Mucosa of rectum (tissue), 2 donors: ENCODE measurements at regions not wholly inside any gene's neighbourhood (a gene's known extent, or its start where the extent isn't known, plus 50 kb on each side); places are given as distances from the start of the nearest gene placed in this dataset.

Source experiments
- H3K27ac ChIP-seq, 2 donors: one replicate each; pipeline ENCODE4 v1.7.0; 2013; ENCODE audit warnings: inconsistent platforms in 2 of 2, low read depth in 2 of 2, low read length in 2 of 2
- H3K27me3 ChIP-seq, 2 donors: one replicate each; pipeline ENCODE4 v1.7.0; 2013; ENCODE audit warnings: low read length in 2 of 2; ENCODE audit not compliant: control insufficient read depth in 2 of 2, insufficient read depth in 2 of 2
- H3K36me3 ChIP-seq, 2 donors: one replicate each; pipeline ENCODE4 v1.7.0; 2013; ENCODE audit warnings: low read length in 2 of 2; ENCODE audit not compliant: control insufficient read depth in 2 of 2, insufficient read depth in 2 of 2
- H3K4me1 ChIP-seq, 2 donors: one replicate each; pipeline ENCODE4 v1.7.0; 2013; ENCODE audit warnings: low read length in 2 of 2, mild to moderate bottlenecking in 1 of 2; ENCODE audit not compliant: control insufficient read depth in 2 of 2, insufficient read depth in 2 of 2
- H3K4me3 ChIP-seq, 2 donors: one replicate each; pipeline ENCODE4 v1.7.0; 2013; ENCODE audit warnings: low read length in 2 of 2
- H3K9ac ChIP-seq, 2 donors: one replicate each; pipeline ENCODE4 v1.7.0; 2013; ENCODE audit warnings: low read length in 2 of 2, low read depth in 1 of 2, mild to moderate bottlenecking in 1 of 2
- H3K9me3 ChIP-seq, 2 donors: one replicate each; pipeline ENCODE4 v1.7.0; 2013; ENCODE audit warnings: low read length in 2 of 2; ENCODE audit not compliant: control insufficient read depth in 2 of 2
- donor health status: healthy.
- donor health status: Normal muscosa, but diverticular disease.

DNA sequence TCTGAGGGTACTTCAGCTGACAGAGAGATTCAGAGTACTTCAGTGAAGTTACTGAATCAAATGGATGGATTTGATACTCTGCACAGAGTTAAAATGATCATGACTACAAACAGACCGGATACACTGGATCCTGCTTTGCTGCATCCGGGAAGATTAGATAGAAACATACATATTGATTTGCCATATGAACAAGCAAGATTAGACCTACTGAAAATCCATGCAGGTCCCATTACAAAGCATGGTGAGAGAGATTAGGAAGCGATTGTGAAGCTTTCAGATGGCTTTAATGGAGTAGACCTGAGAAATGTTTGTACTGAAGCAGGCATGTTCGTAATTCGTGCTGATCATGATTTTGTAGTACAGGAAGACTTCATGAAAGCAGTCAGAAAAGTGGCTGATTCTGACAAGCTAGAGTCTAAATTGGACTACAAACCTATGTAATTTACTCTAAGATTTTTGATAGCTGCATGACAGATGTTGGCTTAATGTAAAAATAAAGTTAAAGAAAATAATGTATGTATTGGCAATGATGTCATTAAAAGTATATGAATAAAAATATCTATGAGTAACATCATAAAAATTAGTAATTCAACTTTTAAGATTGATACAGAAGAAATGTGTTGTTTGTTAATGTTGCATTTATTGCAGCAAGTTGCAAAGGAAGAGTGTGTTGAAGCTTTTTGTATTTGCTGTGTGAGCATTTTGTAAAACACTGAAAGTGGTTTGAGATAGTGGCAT lies 136.1 kb upstream of the RAP1B start:
- H3K9ac ChIP-seq: no peak overlapping the region

DNA sequence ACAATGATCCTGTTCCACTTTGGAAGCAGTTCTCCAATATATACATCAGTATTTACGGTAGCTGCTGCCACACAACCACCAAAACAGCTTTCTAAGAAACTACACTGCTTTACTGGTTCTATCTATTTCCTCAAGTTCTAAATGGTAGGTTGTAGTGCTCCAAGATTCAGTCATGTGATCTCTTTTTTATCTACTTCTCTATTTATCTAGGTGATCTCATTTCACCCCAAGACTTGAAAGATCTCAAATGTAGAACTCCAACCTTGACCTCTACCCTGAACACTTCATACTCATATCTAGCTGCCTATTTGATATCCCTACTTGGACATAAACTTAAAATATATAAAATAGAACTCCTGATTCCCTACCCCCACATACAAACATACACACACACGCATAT lies 133.9 kb upstream of the RAP1B start:
- H3K36me3 ChIP-seq: no peaks in the 10 kb centered on the region
- H3K9me3 ChIP-seq: no peaks in the 10 kb centered on the region
- no peaks in the 10 kb centered on the region for H3K27me3 ChIP-seq
- no peak overlapping the region for H3K27ac ChIP-seq
- H3K9ac ChIP-seq: no peak overlapping the region
- no peak overlapping the region for H3K4me3 ChIP-seq
- H3K4me1 ChIP-seq: no peaks in the 10 kb centered on the region

More for the DNA sequence above, 136.1 kb upstream of the RAP1B start:
- no peaks in the 10 kb centered on the region for H3K9me3 ChIP-seq
- H3K4me3 ChIP-seq: no peak overlapping the region
- no peaks in the 10 kb centered on the region for H3K27me3 ChIP-seq
- H3K36me3 ChIP-seq: no peaks in the 10 kb centered on the region
- no peaks in the 10 kb centered on the region for H3K4me1 ChIP-seq
- no peak overlapping the region for H3K27ac ChIP-seq

DNA sequence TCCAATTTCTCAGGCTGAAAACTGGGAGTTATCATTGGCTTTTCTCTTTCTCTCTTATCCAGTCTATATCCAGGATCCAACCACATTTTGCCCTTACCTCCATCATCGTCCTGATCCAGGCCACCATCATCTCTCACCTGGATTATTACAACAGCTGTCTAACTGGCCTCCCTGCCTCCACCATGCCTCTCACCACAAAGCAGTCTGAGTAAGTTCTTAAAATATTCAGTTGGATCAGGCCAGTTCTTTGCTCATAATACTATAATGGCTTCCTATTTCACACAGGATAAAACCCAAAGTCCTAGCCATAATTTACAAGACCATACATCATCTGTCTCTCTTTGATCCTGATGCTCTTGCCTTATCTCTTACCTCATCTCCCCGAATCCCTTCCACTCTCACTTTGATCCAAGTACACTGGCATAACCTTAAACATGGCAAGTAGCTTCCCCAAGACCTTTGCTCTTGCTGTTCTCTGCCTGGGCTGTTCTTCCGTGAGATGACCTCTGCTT lies 133.4 kb upstream of the RAP1B start:
- H3K36me3 ChIP-seq: no peaks in the 10 kb centered on the region
- H3K4me1 ChIP-seq: no peaks in the 10 kb centered on the region
- no peaks in the 10 kb centered on the region for H3K27me3 ChIP-seq
- H3K4me3 ChIP-seq: no peak overlapping the region
- H3K9ac ChIP-seq: no peak overlapping the region
- H3K9me3 ChIP-seq: no peaks in the 10 kb centered on the region
- H3K27ac ChIP-seq: no peak overlapping the region

DNA sequence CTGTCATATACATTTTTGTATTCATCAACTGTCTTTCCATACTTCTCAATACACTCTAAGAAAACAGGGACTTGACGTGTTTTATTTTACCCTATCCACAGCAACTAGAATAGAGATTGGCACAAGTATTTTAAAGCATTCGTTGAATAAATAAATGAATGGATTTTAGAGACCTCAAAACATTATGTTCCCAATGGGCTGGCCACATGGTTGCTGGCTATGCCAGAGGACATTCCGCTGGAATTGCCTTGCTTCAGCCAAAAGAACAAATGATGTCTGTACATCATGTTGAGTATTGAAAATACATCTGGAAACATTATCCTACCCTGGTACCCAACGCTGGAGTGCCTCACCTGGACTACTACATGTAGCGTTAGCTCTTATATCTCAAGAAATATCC lies 132.8 kb upstream of the RAP1B start:
- no peaks in the 10 kb centered on the region for H3K4me1 ChIP-seq
- H3K36me3 ChIP-seq: no peaks in the 10 kb centered on the region
- H3K27me3 ChIP-seq: no peaks in the 10 kb centered on the region
- no peak overlapping the region for H3K27ac ChIP-seq
- no peaks in the 10 kb centered on the region for H3K9me3 ChIP-seq
- no peak overlapping the region for H3K9ac ChIP-seq
- H3K4me3 ChIP-seq: no peak overlapping the region

DNA sequence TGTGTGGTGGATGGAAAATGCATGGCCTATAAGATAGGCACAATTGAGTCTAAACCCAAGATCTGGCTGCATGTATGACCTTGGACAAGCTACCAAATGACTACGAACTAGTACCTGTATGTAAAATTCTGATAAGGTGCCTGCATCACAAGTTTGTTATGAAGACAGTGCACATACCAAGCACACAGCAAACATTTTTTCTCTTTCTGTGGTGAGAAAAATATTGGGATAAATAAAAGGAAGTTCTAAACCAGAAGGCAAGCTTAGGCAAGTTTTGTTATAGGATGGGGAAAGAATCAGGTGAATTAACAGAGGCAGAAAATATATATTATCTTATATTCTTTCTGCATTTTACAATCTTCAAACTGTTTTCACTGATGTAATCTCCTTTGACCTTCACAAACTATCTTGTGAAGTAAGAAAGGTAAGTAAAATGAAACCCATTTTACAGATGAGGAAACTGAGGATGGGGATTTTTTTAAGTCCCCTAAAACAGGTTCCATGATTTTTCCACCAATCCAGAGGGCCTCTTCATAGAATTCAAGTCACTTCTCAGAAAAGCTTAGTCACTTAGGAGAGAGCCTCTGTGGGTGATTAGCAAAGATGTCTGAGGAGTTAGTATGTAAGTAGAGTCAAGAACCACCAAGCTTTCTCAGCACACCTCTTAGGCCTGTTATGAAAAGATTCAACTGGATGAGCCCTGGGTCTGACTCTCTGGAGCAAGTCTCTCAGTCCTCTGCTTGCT lies 132.0 kb upstream of the RAP1B start:
- H3K9me3 ChIP-seq: no peaks in the 10 kb centered on the region
- no peaks in the 10 kb centered on the region for H3K36me3 ChIP-seq
- H3K27ac ChIP-seq: no peak overlapping the region
- no peak overlapping the region for H3K9ac ChIP-seq
- H3K4me1 ChIP-seq: no peaks in the 10 kb centered on the region
- H3K27me3 ChIP-seq: no peaks in the 10 kb centered on the region
- H3K4me3 ChIP-seq: no peak overlapping the region

DNA sequence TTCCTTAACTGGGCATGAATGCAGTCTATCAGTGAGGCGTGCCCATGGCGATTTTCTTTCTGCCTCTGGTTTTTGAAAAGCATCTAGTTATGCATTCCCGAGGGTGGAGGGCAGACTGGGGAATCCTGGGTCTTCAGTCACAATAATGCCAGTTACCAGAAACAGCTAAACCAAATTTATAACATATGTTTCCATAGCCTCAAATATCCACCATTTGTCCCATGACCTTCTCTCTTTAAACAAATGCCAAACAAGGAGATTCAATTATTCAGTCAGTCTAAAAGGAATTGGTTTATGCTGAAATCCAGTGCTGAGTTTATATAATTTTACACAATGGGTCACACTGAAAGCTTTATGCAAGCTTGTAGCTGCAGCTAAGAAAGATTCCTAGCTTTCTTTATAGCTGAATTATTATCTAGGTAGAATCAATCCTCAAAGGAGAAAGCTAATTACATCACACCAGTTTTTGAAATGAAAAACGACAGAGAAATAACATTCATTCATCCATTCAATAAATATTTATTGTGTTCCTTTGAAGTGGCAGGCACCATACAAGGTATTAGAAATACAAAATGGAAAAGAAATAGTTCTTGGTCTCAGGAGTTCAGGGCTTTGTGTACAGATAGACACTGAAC lies 131.3 kb upstream of the RAP1B start:
- no peak overlapping the region for H3K4me3 ChIP-seq
- H3K27ac ChIP-seq: no peak overlapping the region
- no peak overlapping the region for H3K9ac ChIP-seq
- H3K4me1 ChIP-seq: no peaks in the 10 kb centered on the region
- H3K36me3 ChIP-seq: no peaks in the 10 kb centered on the region
- H3K9me3 ChIP-seq: no peaks in the 10 kb centered on the region
- no peaks in the 10 kb centered on the region for H3K27me3 ChIP-seq

DNA sequence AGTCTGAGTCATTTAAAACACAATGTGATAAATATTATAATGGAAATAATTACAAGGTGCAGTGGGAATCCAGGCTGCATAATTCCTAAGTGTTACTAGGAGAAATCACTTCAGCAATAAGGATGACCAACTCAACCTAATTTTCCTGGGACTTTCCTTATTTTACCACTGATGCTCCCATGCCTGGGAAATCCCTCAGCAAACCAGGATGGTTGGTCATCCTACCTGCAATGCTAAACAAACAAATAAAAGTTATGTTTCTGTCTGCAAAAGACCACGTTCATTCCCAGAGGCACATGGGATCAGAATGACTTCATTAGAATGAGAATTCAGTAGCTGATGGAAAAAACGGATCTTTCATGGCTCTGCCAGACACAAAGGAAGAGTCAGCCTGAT lies 130.8 kb upstream of the RAP1B start:
- no peak overlapping the region for H3K27ac ChIP-seq
- no peaks in the 10 kb centered on the region for H3K9me3 ChIP-seq
- H3K27me3 ChIP-seq: no peaks in the 10 kb centered on the region
- no peak overlapping the region for H3K4me3 ChIP-seq
- H3K4me1 ChIP-seq: no peaks in the 10 kb centered on the region
- H3K36me3 ChIP-seq: no peaks in the 10 kb centered on the region
- H3K9ac ChIP-seq: no peak overlapping the region

DNA sequence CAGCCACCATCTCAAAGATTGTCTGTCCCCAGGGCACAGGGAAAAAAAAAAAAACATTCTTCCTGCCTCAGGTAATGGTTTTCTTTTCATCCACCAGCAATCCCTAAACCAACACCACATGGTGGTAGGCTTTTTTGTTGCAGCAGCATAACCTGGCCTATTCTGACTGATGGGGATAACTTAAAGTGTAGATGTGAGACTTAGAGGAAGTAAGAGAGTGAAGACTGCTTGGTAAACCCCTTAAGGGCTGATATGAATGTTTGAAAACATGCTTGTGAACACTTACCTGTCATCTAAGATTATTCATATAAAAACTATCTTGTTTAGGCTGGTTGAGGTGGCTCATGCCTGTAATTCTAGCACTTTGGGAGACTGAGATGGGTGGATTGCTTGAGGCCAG lies 130.2 kb upstream of the RAP1B start:
- Histone ChIP-seq H3K27me3 (no peaks in the 10 kb centered on the region), H3K9me3 (no peaks in the 10 kb centered on the region), H3K4me3 (no peak overlapping the region), H3K4me1 (no peaks in the 10 kb centered on the region), H3K27ac (peak overlapping the region; percentile 3 to 32), H3K36me3 (no peaks in the 10 kb centered on the region), H3K9ac (no peak overlapping the region)

DNA sequence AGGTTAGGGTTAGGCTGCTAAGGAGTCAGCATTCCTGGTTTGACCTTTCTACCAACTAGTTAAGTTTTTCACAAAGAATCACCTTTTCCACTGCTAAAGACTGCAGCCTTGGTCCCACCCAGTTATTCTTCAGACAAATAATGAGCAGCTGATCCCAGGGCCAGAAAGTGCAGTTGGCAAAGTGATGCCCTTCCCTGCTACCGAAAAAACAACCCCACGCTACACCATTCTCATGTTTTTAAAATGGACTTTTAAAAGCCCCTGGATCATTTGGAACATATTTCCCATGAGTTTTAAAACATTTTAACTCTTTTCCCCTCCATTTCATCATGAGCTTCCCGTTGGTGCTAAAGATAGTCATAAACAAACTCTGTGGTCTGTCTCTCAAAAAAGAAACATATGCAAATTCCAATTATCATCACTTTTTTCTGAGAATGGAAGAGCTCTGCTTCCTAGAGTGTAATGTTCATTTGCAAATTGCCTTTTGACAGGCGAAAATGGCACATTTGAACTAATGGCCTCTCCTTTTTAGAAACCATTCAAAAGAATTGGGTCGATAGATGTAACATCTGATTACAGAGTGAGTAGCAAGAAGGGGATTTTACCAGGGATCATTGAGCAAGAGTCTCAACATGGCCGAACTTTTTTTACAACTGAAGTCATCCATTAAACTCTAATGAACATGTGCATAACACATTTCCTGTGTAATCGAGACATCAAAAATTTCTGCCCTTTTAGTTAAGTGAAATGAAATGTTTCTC lies 129.3 kb upstream of the RAP1B start:
- Histone ChIP-seq H3K27ac (peak overlapping the region; percentile 29 to 32), H3K4me3 (no peak overlapping the region), H3K9me3 (no peaks in the 10 kb centered on the region), H3K36me3 (no peaks in the 10 kb centered on the region), H3K9ac (no peak overlapping the region), H3K27me3 (no peaks in the 10 kb centered on the region), H3K4me1 (no peaks in the 10 kb centered on the region)
